WTC11 (cell line): ENCODE measurements at regions not wholly inside any gene's neighbourhood (a gene's known extent, or its start where the extent isn't known, plus 50 kb on each side); places are given as distances from the start of the nearest gene placed in this dataset.

ENCODE experiments used
- ATAC-seq: fragments of 200-7000 bp; cut with Tn5 transposase; 2 replicates; pipeline ENCODE4 v1.10.0; 2021; ENCODE audit warnings: mild to moderate bottlenecking, moderate library complexity
- CTCF ChIA-PET: fragments of 300-600 bp; sonication (Branson Sonifier 250); formaldehyde crosslinking; loops from one replicate; lab custom pipeline; 2021; ENCODE audit warnings: antibody characterized with exemption; lab: Charles Lee
- POLR2A ChIA-PET: fragments of 350-600 bp; sonication (Branson Sonifier 250); formaldehyde crosslinking; loops from one replicate; lab custom pipeline; 2021; ENCODE audit warnings: antibody characterized with exemption; lab: Charles Lee
- DNase-seq: peaks from one replicate; pipeline ENCODE4 v3.0.0; 2021; ENCODE audit warnings: low spot score
- H3K27ac Mint-ChIP-seq: 2 replicates; pipeline ENCODE4 v1.8.0; 2021; ENCODE audit warnings: mixed read lengths
- H3K27me3 Mint-ChIP-seq: 2 replicates; pipeline ENCODE4 v1.8.0; 2021; ENCODE audit warnings: low read depth, mild to moderate bottlenecking, moderate library complexity, mixed read lengths
- H3K36me3 Mint-ChIP-seq: 2 replicates; pipeline ENCODE4 v1.8.0; 2021; ENCODE audit warnings: mixed read lengths
- H3K4me1 Mint-ChIP-seq: 2 replicates; pipeline ENCODE4 v1.8.0; 2022; ENCODE audit warnings: mixed read lengths
- H3K4me3 Mint-ChIP-seq: 2 replicates; pipeline ENCODE4 v1.8.0; 2021; ENCODE audit warnings: mild to moderate bottlenecking, moderate library complexity, mixed read lengths
- H3K9me3 Mint-ChIP-seq: 2 replicates; pipeline ENCODE4 v1.8.0; 2021; ENCODE audit warnings: mixed read lengths
- ATF1 ChIP-seq: sonication (generic); formaldehyde crosslinking; IDR thresholded peaks from 2 replicates; pipeline ENCODE4 v1.8.1; 2023; ENCODE audit warnings: mild to moderate bottlenecking, moderate library complexity, missing genetic modification reagents
- CREB1 ChIP-seq: sonication (generic); formaldehyde crosslinking; IDR thresholded peaks from 2 replicates; pipeline ENCODE4 v1.8.0; 2023; ENCODE audit warnings: mild to moderate bottlenecking, missing genetic modification reagents
- ESRRA ChIP-seq: sonication (generic); formaldehyde crosslinking; IDR thresholded peaks from 2 replicates; pipeline ENCODE4 v1.8.1; 2022; ENCODE audit warnings: mild to moderate bottlenecking, missing genetic modification reagents, borderline replicate concordance
- FOXK1 ChIP-seq: sonication (generic); formaldehyde crosslinking; IDR thresholded peaks from 2 replicates; pipeline ENCODE4 v1.8.0; 2022; ENCODE audit warnings: mild to moderate bottlenecking, moderate library complexity, missing genetic modification reagents
- GRHL2 ChIP-seq: fragments of 250-450 bp; sonication (Bioruptor Pico); IDR thresholded peaks from 2 replicates; pipeline ENCODE4 v1.8.0; 2022; ENCODE audit warnings: mild to moderate bottlenecking, moderate library complexity; ENCODE audit not compliant: insufficient replicate concordance, severe bottlenecking
- JAZF1 ChIP-seq: fragments of 250-450 bp; sonication (Bioruptor Pico); IDR thresholded peaks from 2 replicates; pipeline ENCODE4 v1.9.0; 2021; ENCODE audit warnings: moderate library complexity, mild to moderate bottlenecking, inconsistent platforms
- NFE2L1 ChIP-seq: sonication (generic); formaldehyde crosslinking; IDR thresholded peaks from 2 replicates; pipeline ENCODE4 v1.8.1; 2023; ENCODE audit warnings: missing genetic modification reagents
- OVOL2 ChIP-seq: fragments of 250-450 bp; sonication (Bioruptor Pico); IDR thresholded peaks from 2 replicates; pipeline ENCODE4 v1.9.0; 2021; ENCODE audit warnings: mild to moderate bottlenecking, borderline replicate concordance
- RORB ChIP-seq: fragments of 250-450 bp; sonication (Bioruptor Pico); IDR thresholded peaks from 2 replicates; pipeline ENCODE4 v1.9.0; 2021; ENCODE audit warnings: mild to moderate bottlenecking
- SMAD3 ChIP-seq: sonication (generic); formaldehyde crosslinking; IDR thresholded peaks from 2 replicates; pipeline ENCODE4 v1.8.0; 2022; ENCODE audit warnings: missing genetic modification reagents, mild to moderate bottlenecking, borderline replicate concordance
- TCF7 ChIP-seq: sonication (generic); formaldehyde crosslinking; IDR thresholded peaks from 2 replicates; pipeline ENCODE4 v1.8.0; 2022; ENCODE audit warnings: mild to moderate bottlenecking, low read depth, missing genetic modification reagents, moderate library complexity
- TEAD4 ChIP-seq: sonication (generic); formaldehyde crosslinking; IDR thresholded peaks from 2 replicates; pipeline ENCODE4 v1.8.0; 2022; ENCODE audit warnings: mild to moderate bottlenecking, missing genetic modification reagents
- ZNF232 ChIP-seq: sonication (generic); formaldehyde crosslinking; IDR thresholded peaks from 2 replicates; pipeline ENCODE4 v1.8.0; 2022; ENCODE audit warnings: mild to moderate bottlenecking, missing genetic modification reagents
- ZNF263 ChIP-seq: sonication (generic); formaldehyde crosslinking; IDR thresholded peaks from 2 replicates; pipeline ENCODE4 v1.8.1; 2022; ENCODE audit warnings: low read depth, mild to moderate bottlenecking, moderate library complexity, missing genetic modification reagents
- ZNF317 ChIP-seq: sonication (generic); formaldehyde crosslinking; IDR thresholded peaks from 2 replicates; pipeline ENCODE4 v1.8.1; 2023; ENCODE audit warnings: low read depth, mild to moderate bottlenecking, moderate library complexity, missing genetic modification reagents, borderline replicate concordance
- TF ChIP-seq, protein P1 (sequence below): sonication (generic); formaldehyde crosslinking; IDR thresholded peaks from 2 replicates; pipeline ENCODE4 v1.8.1; 2023; ENCODE audit warnings: mild to moderate bottlenecking, missing genetic modification reagents, borderline replicate concordance
- TF ChIP-seq, protein P2 (sequence below): sonication (generic); formaldehyde crosslinking; IDR thresholded peaks from 2 replicates; pipeline ENCODE4 v1.8.1; 2022; ENCODE audit warnings: missing genetic modification reagents, borderline replicate concordance
- TF ChIP-seq, protein P3 (sequence below): sonication (generic); formaldehyde crosslinking; IDR thresholded peaks from 2 replicates; pipeline ENCODE4 v1.8.1; 2023; ENCODE audit warnings: mild to moderate bottlenecking, missing genetic modification reagents, moderate library complexity
- TF ChIP-seq, protein P4 (sequence below): sonication (generic); formaldehyde crosslinking; IDR thresholded peaks from 2 replicates; pipeline ENCODE4 v1.8.0; 2023; ENCODE audit warnings: missing genetic modification reagents, mild to moderate bottlenecking, borderline replicate concordance
- TF ChIP-seq, protein P5 (sequence below): fragments of 250-450 bp; sonication (Bioruptor Pico); IDR thresholded peaks from 2 replicates; pipeline ENCODE4 v1.9.0; 2021; ENCODE audit warnings: mild to moderate bottlenecking
- TF ChIP-seq, protein P6 (sequence below): fragments of 250-450 bp; sonication (Bioruptor Pico); IDR thresholded peaks from 2 replicates; pipeline ENCODE4 v1.9.0; 2021; ENCODE audit warnings: mild to moderate bottlenecking

DNA sequence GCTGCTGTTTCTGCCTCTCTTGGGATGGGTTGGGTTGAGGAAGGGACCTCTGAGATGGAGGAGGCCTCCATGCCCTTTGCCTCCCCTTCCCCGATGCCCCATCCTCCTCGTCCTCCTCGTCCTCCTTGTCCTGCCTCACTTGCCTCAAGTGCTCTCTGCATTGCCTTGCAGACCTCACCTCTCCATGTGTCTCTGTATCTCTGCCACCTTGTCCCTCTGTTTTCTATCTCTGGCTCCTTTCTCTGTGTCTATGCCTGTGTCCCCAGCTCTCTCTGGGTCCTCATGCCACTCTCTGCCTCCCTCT, 87.5 kb downstream of the MCFD2 start:
- Mint-ChIP-seq H3K4me1 (no peaks in the 10 kb centered on the region), H3K4me3 (no peak overlapping the region), H3K27me3 (no peaks in the 10 kb centered on the region), H3K36me3 (no peaks in the 10 kb centered on the region), H3K9me3 (peaks cover 11% of the 10 kb centered on the region), H3K27ac (no peak overlapping the region)
- TF ChIP-seq, protein P1, sequence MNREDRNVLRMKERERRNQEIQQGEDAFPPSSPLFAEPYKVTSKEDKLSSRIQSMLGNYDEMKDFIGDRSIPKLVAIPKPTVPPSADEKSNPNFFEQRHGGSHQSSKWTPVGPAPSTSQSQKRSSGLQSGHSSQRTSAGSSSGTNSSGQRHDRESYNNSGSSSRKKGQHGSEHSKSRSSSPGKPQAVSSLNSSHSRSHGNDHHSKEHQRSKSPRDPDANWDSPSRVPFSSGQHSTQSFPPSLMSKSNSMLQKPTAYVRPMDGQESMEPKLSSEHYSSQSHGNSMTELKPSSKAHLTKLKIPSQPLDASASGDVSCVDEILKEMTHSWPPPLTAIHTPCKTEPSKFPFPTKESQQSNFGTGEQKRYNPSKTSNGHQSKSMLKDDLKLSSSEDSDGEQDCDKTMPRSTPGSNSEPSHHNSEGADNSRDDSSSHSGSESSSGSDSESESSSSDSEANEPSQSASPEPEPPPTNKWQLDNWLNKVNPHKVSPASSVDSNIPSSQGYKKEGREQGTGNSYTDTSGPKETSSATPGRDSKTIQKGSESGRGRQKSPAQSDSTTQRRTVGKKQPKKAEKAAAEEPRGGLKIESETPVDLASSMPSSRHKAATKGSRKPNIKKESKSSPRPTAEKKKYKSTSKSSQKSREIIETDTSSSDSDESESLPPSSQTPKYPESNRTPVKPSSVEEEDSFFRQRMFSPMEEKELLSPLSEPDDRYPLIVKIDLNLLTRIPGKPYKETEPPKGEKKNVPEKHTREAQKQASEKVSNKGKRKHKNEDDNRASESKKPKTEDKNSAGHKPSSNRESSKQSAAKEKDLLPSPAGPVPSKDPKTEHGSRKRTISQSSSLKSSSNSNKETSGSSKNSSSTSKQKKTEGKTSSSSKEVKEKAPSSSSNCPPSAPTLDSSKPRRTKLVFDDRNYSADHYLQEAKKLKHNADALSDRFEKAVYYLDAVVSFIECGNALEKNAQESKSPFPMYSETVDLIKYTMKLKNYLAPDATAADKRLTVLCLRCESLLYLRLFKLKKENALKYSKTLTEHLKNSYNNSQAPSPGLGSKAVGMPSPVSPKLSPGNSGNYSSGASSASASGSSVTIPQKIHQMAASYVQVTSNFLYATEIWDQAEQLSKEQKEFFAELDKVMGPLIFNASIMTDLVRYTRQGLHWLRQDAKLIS, result no peak
- TF ChIP-seq, protein P2, sequence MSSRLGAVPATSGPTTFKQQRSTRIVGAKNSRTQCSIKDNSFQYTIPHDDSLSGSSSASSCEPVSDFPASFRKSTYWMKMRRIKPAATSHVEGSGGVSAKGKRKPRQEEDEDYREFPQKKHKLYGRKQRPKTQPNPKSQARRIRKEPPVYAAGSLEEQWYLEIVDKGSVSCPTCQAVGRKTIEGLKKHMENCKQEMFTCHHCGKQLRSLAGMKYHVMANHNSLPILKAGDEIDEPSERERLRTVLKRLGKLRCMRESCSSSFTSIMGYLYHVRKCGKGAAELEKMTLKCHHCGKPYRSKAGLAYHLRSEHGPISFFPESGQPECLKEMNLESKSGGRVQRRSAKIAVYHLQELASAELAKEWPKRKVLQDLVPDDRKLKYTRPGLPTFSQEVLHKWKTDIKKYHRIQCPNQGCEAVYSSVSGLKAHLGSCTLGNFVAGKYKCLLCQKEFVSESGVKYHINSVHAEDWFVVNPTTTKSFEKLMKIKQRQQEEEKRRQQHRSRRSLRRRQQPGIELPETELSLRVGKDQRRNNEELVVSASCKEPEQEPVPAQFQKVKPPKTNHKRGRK, result no peak
- no peak for TF ChIP-seq NFE2L1 (CRISPR knock-in tag)
- TF ChIP-seq TEAD4 (CRISPR knock-in tag), result no peak
- no peak for TF ChIP-seq TCF7 (CRISPR knock-in tag)
- TF ChIP-seq CREB1, result no peak
- TF ChIP-seq ATF1, result no peak
- no peak for TF ChIP-seq ZNF263
- TF ChIP-seq OVOL2 (CRISPR knock-in tag), result no peak
- DNase-seq, result no peak
- CTCF ChIA-PET, result no interaction called here
- POLR2A ChIA-PET, result no interaction called here
- no peak for ATAC-seq

DNA sequence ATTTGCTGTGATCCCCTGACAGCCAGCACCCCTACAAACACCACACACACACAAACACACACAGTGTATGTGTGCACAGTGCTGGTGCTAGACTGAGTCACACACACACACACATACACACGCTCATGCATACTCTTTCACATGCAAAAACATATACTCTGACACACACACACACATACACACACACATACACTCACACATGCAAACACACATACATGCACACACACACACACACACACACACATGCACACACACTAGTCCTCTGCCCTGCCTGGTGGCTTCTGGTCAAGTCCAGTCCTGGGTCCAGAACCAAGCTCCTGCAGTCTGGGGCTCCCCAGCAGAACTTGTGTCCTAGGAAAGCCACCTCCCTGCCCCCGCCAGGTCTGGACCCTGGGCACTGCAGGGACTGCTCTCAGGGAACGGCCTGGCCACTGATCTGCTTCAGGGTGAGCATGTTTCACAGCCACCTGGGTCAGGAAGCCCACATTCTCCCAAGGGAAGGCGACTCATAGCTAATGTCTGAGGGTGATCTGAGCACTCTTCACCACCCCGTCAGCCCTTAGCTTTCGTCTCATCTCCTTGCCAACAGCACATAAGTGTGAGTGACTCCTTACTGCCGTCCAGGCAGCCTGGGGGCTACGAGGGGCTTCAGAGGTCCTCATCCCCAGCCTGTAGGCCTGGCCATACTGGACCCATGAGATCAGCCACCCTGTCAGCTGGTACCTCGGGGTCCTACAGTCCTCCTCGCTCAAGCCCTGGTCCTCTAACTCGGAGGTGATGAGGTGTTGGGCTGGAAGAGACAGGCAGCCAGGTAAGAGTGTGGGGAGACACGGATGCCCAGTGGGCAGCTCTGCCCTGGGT, 88.1 kb downstream of the MCFD2 start:
- TF ChIP-seq, protein P3, sequence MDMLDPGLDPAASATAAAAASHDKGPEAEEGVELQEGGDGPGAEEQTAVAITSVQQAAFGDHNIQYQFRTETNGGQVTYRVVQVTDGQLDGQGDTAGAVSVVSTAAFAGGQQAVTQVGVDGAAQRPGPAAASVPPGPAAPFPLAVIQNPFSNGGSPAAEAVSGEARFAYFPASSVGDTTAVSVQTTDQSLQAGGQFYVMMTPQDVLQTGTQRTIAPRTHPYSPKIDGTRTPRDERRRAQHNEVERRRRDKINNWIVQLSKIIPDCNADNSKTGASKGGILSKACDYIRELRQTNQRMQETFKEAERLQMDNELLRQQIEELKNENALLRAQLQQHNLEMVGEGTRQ (CRISPR knock-in tag), result no peak
- no peak for TF ChIP-seq FOXK1 (CRISPR knock-in tag)
- TF ChIP-seq, protein P4, sequence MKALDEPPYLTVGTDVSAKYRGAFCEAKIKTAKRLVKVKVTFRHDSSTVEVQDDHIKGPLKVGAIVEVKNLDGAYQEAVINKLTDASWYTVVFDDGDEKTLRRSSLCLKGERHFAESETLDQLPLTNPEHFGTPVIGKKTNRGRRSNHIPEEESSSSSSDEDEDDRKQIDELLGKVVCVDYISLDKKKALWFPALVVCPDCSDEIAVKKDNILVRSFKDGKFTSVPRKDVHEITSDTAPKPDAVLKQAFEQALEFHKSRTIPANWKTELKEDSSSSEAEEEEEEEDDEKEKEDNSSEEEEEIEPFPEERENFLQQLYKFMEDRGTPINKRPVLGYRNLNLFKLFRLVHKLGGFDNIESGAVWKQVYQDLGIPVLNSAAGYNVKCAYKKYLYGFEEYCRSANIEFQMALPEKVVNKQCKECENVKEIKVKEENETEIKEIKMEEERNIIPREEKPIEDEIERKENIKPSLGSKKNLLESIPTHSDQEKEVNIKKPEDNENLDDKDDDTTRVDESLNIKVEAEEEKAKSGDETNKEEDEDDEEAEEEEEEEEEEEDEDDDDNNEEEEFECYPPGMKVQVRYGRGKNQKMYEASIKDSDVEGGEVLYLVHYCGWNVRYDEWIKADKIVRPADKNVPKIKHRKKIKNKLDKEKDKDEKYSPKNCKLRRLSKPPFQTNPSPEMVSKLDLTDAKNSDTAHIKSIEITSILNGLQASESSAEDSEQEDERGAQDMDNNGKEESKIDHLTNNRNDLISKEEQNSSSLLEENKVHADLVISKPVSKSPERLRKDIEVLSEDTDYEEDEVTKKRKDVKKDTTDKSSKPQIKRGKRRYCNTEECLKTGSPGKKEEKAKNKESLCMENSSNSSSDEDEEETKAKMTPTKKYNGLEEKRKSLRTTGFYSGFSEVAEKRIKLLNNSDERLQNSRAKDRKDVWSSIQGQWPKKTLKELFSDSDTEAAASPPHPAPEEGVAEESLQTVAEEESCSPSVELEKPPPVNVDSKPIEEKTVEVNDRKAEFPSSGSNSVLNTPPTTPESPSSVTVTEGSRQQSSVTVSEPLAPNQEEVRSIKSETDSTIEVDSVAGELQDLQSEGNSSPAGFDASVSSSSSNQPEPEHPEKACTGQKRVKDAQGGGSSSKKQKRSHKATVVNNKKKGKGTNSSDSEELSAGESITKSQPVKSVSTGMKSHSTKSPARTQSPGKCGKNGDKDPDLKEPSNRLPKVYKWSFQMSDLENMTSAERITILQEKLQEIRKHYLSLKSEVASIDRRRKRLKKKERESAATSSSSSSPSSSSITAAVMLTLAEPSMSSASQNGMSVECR (CRISPR knock-in tag), result no peak
- no peak for TF ChIP-seq JAZF1 (CRISPR knock-in tag)
- TF ChIP-seq RORB, result no peak
- no peak for TF ChIP-seq SMAD3 (CRISPR knock-in tag)
- TF ChIP-seq, protein P5, sequence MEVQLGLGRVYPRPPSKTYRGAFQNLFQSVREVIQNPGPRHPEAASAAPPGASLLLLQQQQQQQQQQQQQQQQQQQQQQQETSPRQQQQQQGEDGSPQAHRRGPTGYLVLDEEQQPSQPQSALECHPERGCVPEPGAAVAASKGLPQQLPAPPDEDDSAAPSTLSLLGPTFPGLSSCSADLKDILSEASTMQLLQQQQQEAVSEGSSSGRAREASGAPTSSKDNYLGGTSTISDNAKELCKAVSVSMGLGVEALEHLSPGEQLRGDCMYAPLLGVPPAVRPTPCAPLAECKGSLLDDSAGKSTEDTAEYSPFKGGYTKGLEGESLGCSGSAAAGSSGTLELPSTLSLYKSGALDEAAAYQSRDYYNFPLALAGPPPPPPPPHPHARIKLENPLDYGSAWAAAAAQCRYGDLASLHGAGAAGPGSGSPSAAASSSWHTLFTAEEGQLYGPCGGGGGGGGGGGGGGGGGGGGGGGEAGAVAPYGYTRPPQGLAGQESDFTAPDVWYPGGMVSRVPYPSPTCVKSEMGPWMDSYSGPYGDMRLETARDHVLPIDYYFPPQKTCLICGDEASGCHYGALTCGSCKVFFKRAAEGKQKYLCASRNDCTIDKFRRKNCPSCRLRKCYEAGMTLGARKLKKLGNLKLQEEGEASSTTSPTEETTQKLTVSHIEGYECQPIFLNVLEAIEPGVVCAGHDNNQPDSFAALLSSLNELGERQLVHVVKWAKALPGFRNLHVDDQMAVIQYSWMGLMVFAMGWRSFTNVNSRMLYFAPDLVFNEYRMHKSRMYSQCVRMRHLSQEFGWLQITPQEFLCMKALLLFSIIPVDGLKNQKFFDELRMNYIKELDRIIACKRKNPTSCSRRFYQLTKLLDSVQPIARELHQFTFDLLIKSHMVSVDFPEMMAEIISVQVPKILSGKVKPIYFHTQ (CRISPR knock-in tag), result no peak
- no peak for TF ChIP-seq GRHL2 (CRISPR knock-in tag)
- TF ChIP-seq, protein P6, sequence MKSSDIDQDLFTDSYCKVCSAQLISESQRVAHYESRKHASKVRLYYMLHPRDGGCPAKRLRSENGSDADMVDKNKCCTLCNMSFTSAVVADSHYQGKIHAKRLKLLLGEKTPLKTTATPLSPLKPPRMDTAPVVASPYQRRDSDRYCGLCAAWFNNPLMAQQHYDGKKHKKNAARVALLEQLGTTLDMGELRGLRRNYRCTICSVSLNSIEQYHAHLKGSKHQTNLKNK, result no peak
- no peak for TF ChIP-seq ESRRA (CRISPR knock-in tag)
- TF ChIP-seq ZNF232 (CRISPR knock-in tag), result no peak
- no peak for TF ChIP-seq ZNF317 (CRISPR knock-in tag)
- no peaks in the 10 kb centered on the region for H3K36me3 Mint-ChIP-seq
- CTCF ChIA-PET, result no interaction called here
- no peak for ATAC-seq
- no peaks in the 10 kb centered on the region for H3K27me3 Mint-ChIP-seq
- peaks cover 9% of the 10 kb centered on the region for H3K9me3 Mint-ChIP-seq
- no peak overlapping the region for H3K27ac Mint-ChIP-seq
- POLR2A ChIA-PET, result no interaction called here
- H3K4me1 Mint-ChIP-seq, result no peaks in the 10 kb centered on the region
- DNase-seq, result no peak
- no peak overlapping the region for H3K4me3 Mint-ChIP-seq
